ENCODE measurements at regions not wholly inside any gene's neighbourhood (a gene's known extent, or its start where the extent isn't known, plus 50 kb on each side); places are given as distances from the start of the nearest gene placed in this dataset.

GRCh38 chr11:13105237-13105844 lies 96.2 kb downstream of the RASSF10 start:
- DNase-seq (ENCODE audit: low read depth in 1 of 2, low spot score in 1 of 2), result peak in 1 of 2 donors; percentile 24
- no peak for TF ChIP-seq CTCF (IDR thresholded peaks at IDR 0.05; ENCODE audit: low read depth, low read length)
- H3K36me3 ChIP-seq, result no peaks in the 10 kb centered on the region
- H3K27ac ChIP-seq, result no peak overlapping the region
- no peaks in the 10 kb centered on the region for H3K27me3 ChIP-seq
- no peak overlapping the region for H3K4me3 ChIP-seq
- no peaks in the 10 kb centered on the region for H3K9me3 ChIP-seq (ENCODE audit: low read depth)
- H3K4me1 ChIP-seq (ENCODE audit: low read depth), result no peaks in the 10 kb centered on the region

GRCh38 chr11:13107544-13108044 lies 98.5 kb downstream of the RASSF10 start:
- Histone ChIP-seq H3K9me3 (ENCODE audit: low read depth) (no peaks in the 10 kb centered on the region), H3K36me3 (no peaks in the 10 kb centered on the region), H3K4me3 (no peak overlapping the region), H3K27ac (no peak overlapping the region), H3K27me3 (no peaks in the 10 kb centered on the region), H3K4me1 (ENCODE audit: low read depth) (no peaks in the 10 kb centered on the region)
- no peak for DNase-seq (ENCODE audit: low read depth in 1 of 2, low spot score in 1 of 2)
- TF ChIP-seq CTCF (IDR thresholded peaks at IDR 0.05; ENCODE audit: low read depth, low read length), result no peak

- DNase-seq (ENCODE audit: low read depth in 1 of 2, low spot score in 1 of 2), result no peak
- Histone ChIP-seq H3K27ac (no peak overlapping the region), H3K4me1 (ENCODE audit: low read depth) (no peaks in the 10 kb centered on the region), H3K9me3 (ENCODE audit: low read depth) (no peaks in the 10 kb centered on the region), H3K36me3 (no peaks in the 10 kb centered on the region), H3K4me3 (no peak overlapping the region), H3K27me3 (no peaks in the 10 kb centered on the region)
- TF ChIP-seq CTCF (IDR thresholded peaks at IDR 0.05; ENCODE audit: low read depth, low read length), result no peak
Observed at GRCh38 chr11:13108416-13108815, 99.3 kb downstream of the RASSF10 start.

GRCh38 chr11:13109616-13110015 lies 100.5 kb downstream of the RASSF10 start:
- TF ChIP-seq CTCF (IDR thresholded peaks at IDR 0.05; ENCODE audit: low read depth, low read length), result no peak
- no peak for DNase-seq (ENCODE audit: low read depth in 1 of 2, low spot score in 1 of 2)
- Histone ChIP-seq H3K27me3 (no peaks in the 10 kb centered on the region), H3K4me1 (ENCODE audit: low read depth) (peaks cover 2% of the 10 kb centered on the region), H3K9me3 (ENCODE audit: low read depth) (no peaks in the 10 kb centered on the region), H3K27ac (no peak overlapping the region), H3K4me3 (no peak overlapping the region), H3K36me3 (no peaks in the 10 kb centered on the region)

- Histone ChIP-seq H3K27me3 (no peaks in the 10 kb centered on the region), H3K4me1 (ENCODE audit: low read depth) (peaks cover 3% of the 10 kb centered on the region), H3K4me3 (no peak overlapping the region), H3K27ac (no peak overlapping the region), H3K36me3 (no peaks in the 10 kb centered on the region), H3K9me3 (ENCODE audit: low read depth) (no peaks in the 10 kb centered on the region)
- TF ChIP-seq CTCF (IDR thresholded peaks at IDR 0.05; ENCODE audit: low read depth, low read length), result no peak
- DNase-seq (ENCODE audit: low read depth in 1 of 2, low spot score in 1 of 2), result no peak
Observed at GRCh38 chr11:13110145-13110544, 101.0 kb downstream of the RASSF10 start.
